HG03439 (cell line): ENCODE measurements at regions not wholly inside any gene's neighbourhood (a gene's known extent, or its start where the extent isn't known, plus 50 kb on each side); places are given as distances from the start of the nearest gene placed in this dataset.

Source experiments
- ATAC-seq: cut with Tn5 transposase; IDR thresholded peaks from one replicate; pipeline ENCODE4 v1.9.1; 2021; ENCODE audit warnings: mild to moderate bottlenecking, moderate library complexity; ENCODE audit not compliant: unreplicated experiment

GRCh38 chr9:121568343-121569265, 69.0 kb upstream of the GGTA1 start:
- no peak for ATAC-seq

- ATAC-seq = no peak
Measured at GRCh38 chr9:121569266-121569648, 69.6 kb upstream of the GGTA1 start.

GRCh38 chr9:121572581-121572980, 72.9 kb upstream of the GGTA1 start:
- ATAC-seq = no peak

- no peak for ATAC-seq
Measured at GRCh38 chr9:121573717-121574485, 74.3 kb upstream of the GGTA1 start.

- ATAC-seq = no peak
Measured at GRCh38 chr9:121574774-121575519, 75.3 kb upstream of the GGTA1 start.

- ATAC-seq = no peak
Measured at GRCh38 chr9:121576281-121577075, 75.0 kb upstream of the DAB2IP start.

- no peak for ATAC-seq
Measured at GRCh38 chr9:121577166-121577565, 74.3 kb upstream of the DAB2IP start.

GRCh38 chr9:121577572-121577971, 73.9 kb upstream of the DAB2IP start:
- no peak for ATAC-seq

GRCh38 chr9:121581786-121582600, 69.4 kb upstream of the DAB2IP start:
- ATAC-seq = no peak

GRCh38 chr9:121582641-121583040, 68.8 kb upstream of the DAB2IP start:
- ATAC-seq = no peak

GRCh38 chr9:121584421-121584820, 67.0 kb upstream of the DAB2IP start:
- ATAC-seq = no peak

- no peak for ATAC-seq
Measured at GRCh38 chr9:121587863-121588262, 63.6 kb upstream of the DAB2IP start.

GRCh38 chr9:121589986-121590385, 61.4 kb upstream of the DAB2IP start:
- ATAC-seq = no peak

GRCh38 chr9:121592265-121592664, 59.2 kb upstream of the DAB2IP start:
- no peak for ATAC-seq

- ATAC-seq = no peak
Measured at GRCh38 chr9:121593066-121593465, 58.4 kb upstream of the DAB2IP start.

- ATAC-seq = no peak
Measured at GRCh38 chr9:121596515-121596914, 54.9 kb upstream of the DAB2IP start.

- no peak for ATAC-seq
Measured at GRCh38 chr9:121597698-121598166, 53.7 kb upstream of the DAB2IP start.

GRCh38 chr9:121598167-121598964, 53.1 kb upstream of the DAB2IP start:
- ATAC-seq = no peak
